GM21526 (cell line): ENCODE measurements at regions not wholly inside any gene's neighbourhood (a gene's known extent, or its start where the extent isn't known, plus 50 kb on each side); places are given as distances from the start of the nearest gene placed in this dataset.

Experiments used
- ATAC-seq: cut with Tn5 transposase; IDR thresholded peaks from one replicate; pipeline ENCODE4 v1.9.1; 2021; ENCODE audit warnings: moderate library complexity; ENCODE audit not compliant: unreplicated experiment, low FRiP score

GRCh38 chr21:26227130-26227529 lies 56.6 kb upstream of the APP start:
- ATAC-seq, result no peak

GRCh38 chr21:26226724-26227123 lies 56.2 kb upstream of the APP start:
- ATAC-seq, result no peak

- ATAC-seq, result no peak
These were observed 54.5 kb upstream of the APP start for GRCh38 chr21:26225046-26225445.

GRCh38 chr21:26224366-26224765 lies 53.8 kb upstream of the APP start:
- ATAC-seq, result no peak
